NCI-H2227 treated with DMSO at 0.1 percent for 48 hours (cell line): ENCODE measurements at regions not wholly inside any gene's neighbourhood (a gene's known extent, or its start where the extent isn't known, plus 50 kb on each side); places are given as distances from the start of the nearest gene placed in this dataset.

ENCODE experiments used
- DNase-seq: peaks from one replicate; lab custom pipeline; 2025; lab: John Stamatoyannopoulos, UW

DNA sequence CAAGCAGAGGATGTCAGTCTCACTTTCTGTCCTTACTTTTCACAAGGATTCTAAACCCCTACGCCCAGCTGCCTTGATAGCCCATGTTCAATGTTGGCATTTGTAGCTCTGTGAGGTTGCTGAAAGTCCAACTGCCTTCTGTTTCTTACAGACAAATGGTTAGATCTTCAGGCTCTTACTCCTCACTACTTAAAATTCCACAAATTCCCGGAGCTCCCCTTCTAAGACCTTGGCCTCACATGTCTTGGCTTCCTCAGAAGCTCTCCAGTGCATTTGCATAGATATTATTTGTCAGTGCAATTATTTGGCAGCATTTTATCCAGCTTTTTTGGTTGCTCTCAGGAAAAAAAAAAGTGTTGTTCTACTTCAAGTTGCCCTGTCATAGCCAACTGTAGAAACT, 453.7 kb upstream of the CELF4 start:
- DNase-seq = no peak

DNA sequence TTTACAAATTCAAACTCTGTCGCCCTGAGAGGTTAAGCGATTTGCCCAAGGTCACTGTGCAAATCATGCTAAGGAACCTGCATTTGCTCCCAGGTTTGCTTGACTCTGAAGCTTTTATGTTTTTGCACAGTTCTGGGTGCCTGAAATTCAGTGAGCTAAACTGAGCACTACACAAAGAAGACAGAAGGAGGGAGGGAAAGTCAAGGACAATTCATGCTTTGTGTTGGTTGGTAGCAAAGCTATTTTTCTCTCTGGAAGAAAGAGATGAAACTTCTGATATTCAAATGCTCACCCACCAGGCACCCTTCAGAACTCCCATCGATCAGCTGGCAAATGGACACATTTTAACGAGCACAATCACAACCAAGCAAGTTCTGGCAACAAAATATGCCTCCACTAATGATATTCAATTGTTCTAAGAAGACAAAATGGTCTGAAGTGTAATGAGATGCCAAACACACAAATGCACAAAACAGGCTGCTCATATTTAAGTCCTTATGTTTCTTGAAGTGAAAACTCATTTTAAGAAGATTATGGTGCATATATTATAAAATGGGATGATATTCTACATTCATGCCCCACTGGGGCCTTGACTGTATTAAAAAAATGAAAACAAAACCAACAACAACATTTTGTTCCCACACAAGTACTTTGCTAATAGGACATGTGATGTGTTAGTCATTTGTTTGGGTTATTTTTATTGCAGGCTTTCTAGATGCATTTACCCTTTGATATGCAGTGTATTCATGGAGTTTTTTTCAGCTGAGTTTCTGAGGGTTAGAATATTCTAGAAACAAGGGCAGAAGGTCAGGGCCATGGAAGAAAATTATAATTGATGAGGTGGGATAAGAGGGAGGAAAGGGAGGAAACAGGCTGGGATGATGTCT, 445.6 kb upstream of the CELF4 start:
- DNase-seq = no peak

DNA sequence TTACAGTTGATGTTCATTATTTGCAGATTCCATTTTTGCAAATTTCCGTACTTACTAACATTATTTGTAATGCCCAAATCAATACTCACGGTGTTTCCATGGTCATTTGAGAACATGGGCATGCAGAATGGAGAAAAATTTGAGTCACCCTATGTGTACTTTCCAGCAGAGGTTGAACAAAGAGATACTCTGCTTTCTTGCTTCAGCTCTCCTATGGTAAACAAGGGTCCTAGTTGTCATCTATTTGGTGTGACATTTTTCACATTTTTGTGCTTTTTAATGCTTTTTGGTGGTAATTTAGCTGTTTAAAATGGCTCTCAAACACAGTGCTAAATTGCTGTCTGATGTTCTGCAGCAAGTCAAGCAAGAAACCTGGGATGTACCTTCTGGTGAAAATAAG, 444.4 kb upstream of the CELF4 start:
- DNase-seq = no peak

DNA sequence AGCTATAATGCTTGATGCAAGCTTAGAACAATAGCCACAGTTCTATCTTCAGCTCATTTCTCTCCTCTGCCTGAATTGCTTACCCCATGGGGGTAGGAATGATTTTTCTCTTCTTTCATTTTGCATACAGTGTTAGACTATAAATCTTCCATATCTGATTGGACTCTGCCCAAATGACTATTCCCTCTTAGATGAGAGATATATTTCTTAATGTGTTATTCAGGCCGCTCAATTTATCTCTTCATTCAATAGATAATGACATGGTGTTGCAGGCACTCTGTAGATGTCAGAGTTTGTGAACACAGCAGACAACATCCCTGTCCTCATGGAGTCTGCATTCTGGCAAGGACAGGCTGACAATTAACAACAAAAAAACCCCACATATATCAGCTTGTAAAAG, 443.7 kb upstream of the CELF4 start:
- no peak for DNase-seq

DNA sequence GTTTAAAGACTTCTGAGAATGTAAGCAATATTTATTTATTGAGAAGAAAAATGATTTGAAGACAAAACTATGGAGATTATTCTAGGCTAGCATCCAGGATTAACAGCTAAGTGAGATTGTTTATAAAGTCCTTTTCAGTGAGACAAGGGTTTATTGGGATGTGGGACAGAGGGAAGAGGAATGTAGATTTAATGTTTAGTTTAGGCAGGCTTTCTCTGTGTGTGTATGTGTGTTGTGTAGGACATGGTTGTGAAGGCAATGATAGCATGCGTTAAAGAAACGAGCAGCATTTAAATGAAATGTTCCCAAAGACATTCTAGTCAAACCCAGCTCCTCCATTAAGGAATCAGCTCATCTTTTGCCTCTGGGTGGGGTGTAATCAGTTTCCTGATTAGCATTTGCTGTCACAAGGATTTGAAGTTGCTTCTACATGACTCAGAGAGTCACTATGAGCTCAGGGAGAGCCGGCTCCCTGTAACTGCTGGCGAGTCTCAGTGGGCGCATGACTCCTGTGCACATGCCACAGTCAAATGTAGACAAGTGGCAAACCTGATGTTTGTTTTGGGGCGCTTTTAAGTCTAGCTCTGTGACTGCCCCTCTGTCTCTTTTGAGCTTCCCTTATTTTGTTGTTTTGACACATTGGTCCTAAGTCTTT, 442.2 kb upstream of the CELF4 start:
- no peak for DNase-seq

DNA sequence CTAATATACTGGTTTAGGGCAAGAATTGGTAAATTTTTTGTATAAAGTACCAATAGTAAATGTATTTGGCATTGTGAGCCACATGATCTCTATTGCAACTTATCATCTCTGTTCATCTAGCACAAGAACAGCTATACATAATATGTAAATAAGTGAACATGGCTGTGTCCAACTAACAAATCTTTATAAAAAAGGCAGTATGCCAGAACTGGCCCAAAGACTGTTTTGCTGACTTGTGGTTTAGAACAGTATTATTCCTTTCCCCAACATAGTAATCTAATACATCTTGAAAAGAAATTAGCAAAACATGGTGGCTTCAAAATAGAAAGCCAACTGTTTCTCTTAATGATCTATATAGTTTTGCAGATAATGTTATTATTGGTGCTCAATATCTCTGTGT, 441.4 kb upstream of the CELF4 start:
- no peak for DNase-seq

DNA sequence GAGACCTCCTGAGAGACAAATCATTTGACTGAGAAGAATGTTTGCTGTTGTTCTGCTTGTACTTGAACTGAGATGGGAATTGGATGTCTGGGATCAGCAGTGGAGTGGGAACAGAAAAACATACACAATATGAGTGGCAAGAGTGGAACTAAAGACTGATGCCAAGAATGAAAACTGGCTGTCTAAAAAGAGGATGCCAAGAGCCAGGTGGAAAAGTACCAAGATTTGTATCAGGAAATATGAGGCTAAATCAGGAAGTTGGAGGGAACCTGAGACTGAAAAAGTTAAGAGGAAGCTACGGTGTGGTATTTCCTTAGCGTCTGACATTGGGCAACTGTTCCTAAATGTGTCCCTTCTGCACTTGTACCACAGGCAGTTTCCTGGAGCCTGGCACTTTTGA, 440.9 kb upstream of the CELF4 start:
- no peak for DNase-seq

DNA sequence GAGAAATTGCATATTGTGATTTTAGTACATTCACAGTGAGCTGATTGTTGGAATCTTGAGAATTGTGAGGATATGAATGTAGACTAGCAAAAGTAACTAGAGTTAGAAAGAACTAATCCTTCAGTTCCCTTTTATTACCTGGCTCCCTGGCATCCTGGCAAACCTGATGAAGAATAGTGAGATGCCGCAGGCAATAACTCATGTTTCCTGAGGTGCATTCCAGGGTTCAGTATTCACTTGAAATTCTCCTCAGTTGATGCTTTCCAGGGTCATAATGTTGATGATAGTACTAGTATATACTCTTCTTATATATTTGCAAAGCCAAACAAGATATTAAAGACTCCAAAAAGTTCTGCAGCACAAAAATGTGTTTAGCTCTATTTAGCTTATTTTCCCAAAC, 432.1 kb upstream of the CELF4 start:
- DNase-seq = no peak

DNA sequence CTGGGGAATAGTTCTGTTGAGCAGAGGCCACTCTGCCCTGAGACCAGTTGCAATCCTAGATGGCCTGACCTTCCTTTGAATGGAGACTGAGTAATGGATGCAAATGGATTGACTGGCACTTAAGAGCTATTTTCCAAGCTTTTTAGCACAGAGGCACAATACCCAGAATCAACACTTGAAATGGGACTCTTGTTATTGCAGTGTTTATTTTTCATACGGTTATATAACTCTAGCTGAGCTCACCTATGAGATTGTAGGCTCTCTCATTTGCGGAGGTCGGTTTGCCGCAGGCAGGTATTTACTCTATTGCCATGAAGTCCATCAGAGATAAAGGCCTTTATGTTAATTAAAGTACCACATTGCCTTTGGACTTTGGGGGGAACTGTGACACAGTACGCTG, 422.3 kb upstream of the CELF4 start:
- DNase-seq = peak; percentile 79

DNA sequence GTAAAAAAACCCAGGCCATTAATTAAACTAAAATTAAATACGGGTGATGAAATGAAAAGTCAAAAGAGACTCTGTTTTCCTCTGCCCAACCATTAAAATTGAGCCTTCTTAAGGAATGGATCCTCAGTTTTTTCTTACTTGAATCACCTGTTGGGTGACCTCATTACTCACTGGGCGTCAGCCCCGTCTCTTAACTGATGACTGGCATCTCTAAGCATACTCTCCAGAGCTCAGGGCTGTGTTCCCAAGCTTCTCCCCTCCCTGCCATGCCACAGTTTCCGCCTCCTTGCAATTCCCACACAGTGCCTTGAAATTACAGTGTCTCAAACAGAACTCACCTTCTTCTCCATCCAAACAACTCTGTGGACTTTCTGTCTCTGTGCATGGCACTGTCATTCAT, 421.1 kb upstream of the CELF4 start:
- DNase-seq = no peak

DNA sequence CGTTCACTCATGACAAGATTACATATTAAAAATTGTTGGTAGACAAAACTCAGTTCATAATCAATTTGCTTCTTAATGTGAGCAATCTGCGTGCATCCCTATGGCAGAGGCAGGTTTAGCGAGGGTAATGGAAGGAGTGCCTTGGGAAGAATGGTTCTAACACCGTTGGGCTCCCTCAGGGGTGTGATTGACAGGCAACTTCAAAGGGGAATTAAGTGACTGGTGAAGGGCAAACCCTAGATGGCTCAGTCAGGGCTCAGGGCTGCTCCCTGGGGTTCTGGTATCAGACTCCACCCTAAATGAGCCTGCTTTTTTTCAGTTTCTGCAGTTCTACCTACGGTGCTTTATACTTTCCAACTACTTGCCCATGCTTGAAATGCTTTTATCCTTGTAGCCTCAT, 419.5 kb upstream of the CELF4 start:
- DNase-seq = peak; percentile 19

DNA sequence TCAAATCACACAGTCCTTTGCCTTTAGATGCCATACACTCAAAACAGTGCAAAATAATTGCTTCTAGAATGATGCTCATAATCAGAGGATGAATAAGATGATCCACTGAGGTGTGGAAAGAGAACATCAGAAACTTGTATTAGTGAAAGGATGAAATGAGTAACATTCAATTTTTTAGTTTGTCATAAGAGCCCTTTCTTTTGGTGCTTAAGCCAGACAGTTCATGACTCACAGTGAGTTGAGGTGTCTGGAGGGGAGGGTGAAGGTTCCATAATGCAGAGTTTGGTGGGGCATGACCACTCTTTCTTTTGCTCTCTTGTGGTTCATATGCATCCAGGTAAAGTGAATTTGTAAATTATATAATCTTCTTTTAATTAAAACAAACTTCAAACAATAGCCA, 415.0 kb upstream of the CELF4 start:
- no peak for DNase-seq

DNA sequence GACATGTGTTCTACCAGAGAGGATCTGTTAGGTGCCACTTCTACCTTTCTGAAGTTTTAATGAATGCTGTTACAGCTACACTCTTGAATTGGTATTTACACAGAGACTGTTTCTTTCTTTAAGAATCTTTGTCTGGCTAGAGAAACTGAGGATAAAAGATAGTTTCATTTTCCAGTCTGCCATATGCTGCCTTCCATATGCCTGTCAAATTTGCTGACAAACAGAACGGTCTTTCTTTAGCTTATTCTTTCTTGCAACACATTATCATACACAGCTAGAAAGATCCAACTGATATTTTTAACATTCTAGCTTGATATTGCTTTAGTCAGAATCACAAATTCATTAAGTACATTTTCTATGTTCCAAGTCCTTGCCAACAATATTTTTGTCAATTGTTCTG, 409.8 kb upstream of the CELF4 start:
- no peak for DNase-seq

DNA sequence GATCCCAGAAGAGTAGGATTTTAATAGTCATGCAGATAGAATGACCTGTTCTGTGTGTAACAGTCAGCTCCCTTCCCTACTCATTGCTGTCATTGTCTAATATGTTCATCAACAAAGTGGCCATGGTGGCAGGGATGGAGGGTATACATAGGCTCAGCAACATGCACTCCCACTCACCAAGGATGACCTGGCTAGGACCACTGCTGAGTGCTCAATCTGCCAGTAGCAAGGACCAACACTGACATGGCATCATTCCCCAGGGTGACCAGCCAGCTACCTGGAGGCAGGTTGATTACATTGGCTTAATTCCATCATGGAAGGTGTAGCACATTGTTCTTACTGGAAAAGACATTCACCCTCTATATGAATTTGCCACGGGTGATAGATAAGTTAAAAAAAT, 401.7 kb upstream of the CELF4 start:
- no peak for DNase-seq

DNA sequence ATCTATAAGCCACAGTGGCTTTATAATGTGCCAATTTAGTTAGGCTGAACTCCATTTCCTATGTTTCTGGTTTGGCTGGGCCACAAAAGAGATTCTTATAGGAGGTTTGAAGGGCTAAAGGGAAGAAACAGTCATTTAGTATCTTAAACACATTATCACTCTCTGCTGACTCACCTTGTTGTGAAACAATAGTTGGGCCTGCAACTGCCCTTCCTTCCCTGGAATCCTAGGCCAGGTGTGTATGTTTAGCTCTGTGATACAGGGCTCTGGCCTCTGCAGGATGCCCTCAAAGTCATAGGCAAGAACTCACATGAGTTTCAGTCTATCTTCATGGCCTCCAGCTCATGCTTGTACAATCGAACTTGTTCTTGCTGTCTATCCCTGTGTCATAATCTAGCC, 400.0 kb upstream of the CELF4 start:
- DNase-seq = no peak

DNA sequence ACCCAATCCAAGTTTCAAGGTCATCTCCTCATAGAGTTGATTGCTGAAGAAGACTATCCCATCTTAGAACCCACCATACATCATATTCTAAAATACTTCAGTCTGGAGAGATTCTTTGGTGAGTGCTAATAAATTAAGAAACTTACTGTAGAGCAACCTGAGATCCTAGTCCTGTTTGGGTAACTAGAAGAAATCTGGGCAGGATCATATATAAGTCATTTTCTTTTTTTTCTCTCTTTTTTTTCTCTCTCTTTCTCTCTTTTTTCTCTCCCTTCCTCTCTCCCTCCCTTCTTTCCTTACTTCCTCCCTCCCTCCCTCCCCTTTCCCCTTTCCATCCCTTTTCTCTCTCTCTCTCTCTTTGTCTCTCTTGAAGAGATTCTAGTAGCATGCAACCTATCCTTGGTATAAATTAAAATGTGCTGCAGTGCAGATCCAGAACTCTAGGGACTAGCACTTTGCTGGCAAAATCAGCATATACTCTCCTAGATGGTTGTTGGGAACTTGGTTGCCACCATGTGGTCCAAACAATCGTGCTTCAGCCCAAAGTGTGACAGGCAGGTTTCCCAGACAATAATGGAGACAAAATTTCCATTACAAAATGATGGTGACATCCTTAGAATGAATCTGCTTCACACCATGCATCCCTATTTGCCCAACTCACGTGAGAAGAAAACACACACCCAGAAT, 399.4 kb upstream of the CELF4 start:
- no peak for DNase-seq

DNA sequence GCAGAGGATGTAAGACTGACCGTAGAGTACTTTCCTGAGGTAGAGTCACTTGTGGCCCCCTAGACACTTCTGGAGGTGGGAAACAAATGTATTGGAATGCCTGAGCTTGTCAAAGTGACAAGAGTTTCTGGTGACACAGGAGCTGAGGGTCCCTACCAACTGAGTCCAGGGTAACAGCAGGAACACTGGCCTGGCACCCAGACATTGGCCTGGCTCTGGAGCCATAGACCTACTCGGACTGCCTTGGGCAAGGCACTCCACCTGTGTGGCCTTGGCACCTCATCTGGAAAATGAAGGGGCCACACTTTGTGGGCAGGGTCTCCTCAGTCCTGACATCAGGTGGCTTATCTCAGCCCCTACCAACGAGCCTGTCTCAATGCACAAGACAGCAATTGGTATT, 398.2 kb upstream of the CELF4 start:
- no peak for DNase-seq

DNA sequence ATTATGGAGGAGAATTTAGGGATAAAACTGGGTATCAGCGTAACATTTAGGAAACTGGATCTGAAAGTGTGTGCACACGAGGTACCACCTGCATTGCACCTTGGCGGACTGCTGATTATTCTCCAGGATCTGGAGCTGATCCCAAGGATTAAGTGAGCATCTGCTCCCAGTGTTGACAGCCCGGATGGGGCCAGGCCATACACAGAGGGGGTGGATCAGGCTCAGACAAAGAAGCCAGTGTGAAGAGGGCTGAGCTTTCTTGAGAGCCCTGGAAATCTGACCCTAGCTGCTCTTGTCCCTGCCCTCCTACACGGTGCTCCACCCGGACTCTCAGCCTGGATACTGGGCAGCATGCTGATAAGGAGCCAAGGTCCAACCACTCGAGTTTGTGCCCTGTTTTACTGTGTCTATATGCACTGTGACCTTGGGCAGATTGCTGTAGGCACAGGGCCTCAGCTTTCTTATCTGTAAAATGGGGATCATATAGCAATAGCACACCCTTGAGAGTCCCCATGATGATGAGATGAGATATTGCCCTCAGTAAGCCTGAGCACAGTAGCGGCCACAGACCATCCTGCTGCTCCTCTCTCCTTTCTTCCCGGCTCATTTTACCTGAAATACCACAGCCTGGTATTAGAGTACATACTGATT, 396.8 kb upstream of the CELF4 start:
- DNase-seq = no peak

DNA sequence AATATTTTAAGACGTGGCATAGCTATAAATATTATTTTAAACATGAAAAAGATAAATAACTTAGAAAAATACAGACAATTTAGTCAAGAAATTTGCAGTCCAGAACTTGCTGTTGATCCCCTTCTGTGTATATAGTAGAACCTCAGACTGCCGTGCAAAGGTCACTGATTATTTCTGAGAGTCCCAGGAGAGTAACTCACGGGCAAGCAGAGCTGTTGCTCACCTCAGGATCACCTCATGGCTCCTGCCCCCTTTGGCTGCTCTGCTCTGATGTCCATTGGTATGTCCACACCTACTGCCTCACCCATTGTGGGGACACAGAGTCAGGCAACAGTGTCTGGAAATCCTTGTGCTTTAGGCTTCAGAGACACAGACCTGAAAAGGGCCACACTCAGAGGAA, 392.9 kb upstream of the CELF4 start:
- no peak for DNase-seq

DNA sequence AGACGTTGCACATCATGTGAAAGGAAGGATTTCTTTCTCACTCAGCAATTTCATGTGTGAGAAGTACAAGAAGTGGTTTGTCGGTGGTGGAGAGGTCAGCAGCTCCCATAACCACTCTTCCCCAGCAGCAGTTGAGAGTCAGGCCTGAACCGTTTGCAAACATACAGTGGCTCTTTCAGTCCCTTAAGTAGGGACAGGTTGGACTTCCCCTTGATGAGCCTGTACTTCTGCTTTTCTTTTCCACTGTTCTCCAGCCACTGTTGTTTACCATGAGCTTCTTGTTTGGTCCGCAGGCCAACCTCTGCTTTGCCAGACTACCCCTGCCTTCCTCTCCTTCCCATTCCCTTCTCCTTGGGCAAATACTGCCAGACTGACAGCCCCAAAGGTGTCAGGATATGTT, 391.3 kb upstream of the CELF4 start:
- DNase-seq = no peak

DNA sequence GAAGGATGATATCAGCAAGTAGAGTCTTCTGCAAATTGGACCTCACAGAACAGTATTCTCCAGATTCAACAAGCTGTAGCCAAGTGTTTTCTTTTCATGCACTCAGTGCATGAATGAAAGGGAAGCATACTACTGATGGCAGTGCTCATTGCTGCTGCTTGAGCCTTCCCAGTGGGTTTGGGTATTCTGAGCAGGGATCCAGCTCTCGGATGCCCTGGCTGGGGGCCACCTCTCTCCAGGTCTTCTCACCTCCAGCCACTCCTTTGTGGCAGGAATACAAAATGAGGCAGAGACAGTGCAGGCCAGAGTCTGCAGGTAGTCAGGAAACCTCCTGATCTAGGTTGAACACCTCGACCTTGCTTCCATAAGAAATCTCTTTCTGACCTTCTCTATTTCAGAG, 390.4 kb upstream of the CELF4 start:
- DNase-seq = no peak

DNA sequence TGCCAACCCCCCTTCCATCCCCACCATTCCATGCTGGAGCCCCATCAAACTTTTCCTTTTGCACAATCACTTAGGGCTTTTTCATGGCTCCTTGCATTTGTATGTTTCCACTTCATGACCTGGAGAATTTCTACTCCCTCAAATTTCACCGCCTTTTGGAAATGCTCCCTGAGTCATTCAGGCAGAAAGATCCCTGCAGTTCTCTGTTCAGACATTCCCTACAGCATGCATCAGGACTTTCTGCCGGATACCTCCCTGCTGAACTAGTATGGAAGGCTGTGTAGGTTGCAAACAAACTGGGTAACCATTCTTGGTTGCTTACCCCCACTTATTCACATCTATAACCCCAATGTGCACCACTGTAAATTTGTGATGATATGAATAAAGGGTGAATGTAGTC, 389.6 kb upstream of the CELF4 start:
- no peak for DNase-seq

DNA sequence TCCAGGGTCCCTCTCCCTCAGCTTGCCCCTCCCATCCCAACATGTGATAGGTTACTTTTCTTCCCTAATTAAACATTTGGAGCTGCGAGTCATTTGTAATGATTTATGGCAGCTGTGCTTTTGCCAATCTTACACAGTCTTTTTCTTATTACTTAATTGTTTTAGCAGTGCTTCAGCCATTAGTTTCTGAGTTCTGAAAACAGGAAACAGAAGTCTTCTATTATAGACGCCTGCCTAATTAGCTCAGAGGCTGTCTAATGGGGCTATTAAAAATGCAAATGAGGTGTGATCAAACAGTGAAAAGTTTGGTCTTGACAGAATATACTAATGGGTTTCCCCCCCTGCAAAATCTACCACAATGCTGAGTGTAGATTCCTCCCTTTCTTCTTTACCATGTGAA, 388.3 kb upstream of the CELF4 start:
- no peak for DNase-seq
